GM18868 (cell line): ENCODE measurements at regions not wholly inside any gene's neighbourhood (a gene's known extent, or its start where the extent isn't known, plus 50 kb on each side); places are given as distances from the start of the nearest gene placed in this dataset.
"Not testable (repeated sequence)": the region's sequence is repeated elsewhere in the genome, so short reads cannot be mapped to it uniquely, and the experiment has no call there.

ENCODE experiments used
- ATAC-seq: cut with Tn5 transposase; IDR thresholded peaks from one replicate; pipeline ENCODE4 v1.9.1; 2021; ENCODE audit warnings: mild to moderate bottlenecking, moderate library complexity; ENCODE audit not compliant: unreplicated experiment

GRCh38 chr2:48209214-48209885 is 105.1 kb upstream of the FOXN2 start:
- ATAC-seq: no peak

DNA sequence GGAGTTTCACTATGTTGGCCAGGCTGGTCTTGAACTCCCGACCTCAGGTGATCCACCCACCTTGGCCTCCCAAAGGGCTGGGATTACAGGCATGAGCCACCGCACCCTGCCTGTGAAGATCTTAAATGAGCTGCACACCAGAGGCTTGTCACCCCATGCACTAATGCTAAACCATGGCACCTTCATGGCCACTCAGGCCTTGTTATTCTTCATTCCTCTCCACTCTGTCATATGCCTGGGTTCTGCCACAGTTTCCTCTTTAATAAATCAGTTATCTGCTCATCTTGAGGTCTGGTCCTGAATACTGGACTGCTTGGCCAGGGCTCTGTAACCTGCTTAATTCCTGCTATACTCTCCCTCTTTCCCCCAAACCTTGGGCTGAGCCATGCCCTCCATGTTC is 104.3 kb upstream of the FOXN2 start:
- no peak for ATAC-seq

- ATAC-seq: no peak
Observed at GRCh38 chr2:48213646-48214045, 100.8 kb upstream of the FOXN2 start.

DNA sequence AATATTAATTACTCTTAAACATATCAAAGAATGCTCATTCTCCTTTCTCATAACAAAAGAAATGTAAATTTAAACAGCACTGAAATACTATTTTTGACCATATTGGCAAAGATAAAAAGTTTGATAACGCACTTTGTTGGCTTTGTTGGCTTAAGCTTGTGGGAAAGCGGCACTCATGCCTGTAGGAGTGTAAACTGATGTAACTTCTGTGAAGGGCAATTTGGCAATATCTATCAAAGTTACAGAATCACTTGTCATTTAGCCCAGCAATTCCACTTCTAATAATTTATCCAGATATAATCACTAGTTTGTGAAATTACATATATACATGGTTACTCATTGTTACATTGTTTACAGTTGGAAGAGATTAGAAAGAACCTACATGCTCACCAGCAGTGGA is 96.3 kb upstream of the FOXN2 start:
- ATAC-seq: no peak

DNA sequence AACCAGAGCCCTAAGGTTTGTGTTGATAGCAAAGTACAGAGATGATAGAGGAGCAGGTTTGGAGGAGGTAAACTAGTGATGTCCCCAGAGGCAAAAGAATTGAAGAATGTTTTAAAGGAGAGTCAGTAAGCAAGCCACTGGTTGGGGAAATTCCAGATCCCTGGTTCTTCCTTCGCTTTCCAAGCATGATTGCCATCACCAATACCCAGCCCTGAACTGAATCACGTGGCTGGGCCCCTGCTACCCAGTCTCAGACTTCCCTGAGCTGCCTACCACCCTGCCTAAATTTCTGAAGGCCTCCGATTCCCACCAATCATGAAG is 95.3 kb upstream of the FOXN2 start:
- no peak for ATAC-seq

GRCh38 chr2:48219555-48220436 is 94.7 kb upstream of the FOXN2 start:
- no peak for ATAC-seq

DNA sequence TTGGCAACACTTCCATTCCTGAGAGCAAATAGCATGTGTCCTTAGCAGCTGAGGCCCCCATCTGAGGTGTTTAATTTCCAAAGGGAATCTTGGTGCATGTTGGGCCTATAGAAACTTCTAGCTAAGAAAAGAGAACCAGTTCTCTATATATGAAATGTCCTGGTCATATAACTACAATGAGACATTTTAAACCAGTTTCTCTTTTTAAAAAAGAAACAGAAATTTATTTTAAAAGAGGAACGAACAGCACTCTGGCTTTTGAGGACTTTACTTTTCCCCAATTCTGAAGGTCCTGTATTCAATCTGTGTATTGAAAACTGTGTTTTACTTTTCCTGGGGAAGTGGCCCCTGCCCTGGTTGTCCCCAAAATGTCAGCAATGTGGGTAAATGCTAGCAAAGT is 94.0 kb upstream of the FOXN2 start:
- ATAC-seq: no peak

GRCh38 chr2:48221846-48222516 is 92.5 kb upstream of the FOXN2 start:
- peak; percentile 50 for ATAC-seq

GRCh38 chr2:48227617-48228344 is 86.7 kb upstream of the FOXN2 start:
- ATAC-seq: peak; percentile 92

- ATAC-seq: peak; percentile 43
Observed at GRCh38 chr2:48228345-48228684, 86.2 kb upstream of the FOXN2 start.

- ATAC-seq: no peak
Observed at GRCh38 chr2:48229063-48229462, 85.4 kb upstream of the FOXN2 start.

DNA sequence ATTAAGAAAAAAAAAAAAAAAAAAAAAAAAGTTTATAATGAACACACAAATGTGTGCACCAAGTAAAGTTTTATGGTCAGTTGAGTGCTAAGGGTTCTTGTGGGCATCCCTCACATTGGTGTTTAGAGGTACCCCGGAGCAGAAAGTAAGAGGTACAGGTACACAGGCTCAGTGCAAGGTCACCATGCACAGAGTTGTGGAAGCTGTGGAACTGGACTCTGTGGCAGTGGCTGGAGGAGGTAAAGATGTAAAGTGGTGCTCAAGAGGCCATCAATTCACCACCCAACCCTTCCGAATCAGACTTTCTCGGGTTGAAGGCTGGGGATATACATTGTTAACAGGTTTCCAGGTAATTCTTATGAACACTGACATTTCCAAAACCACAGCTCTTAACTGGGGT is 83.6 kb upstream of the FOXN2 start:
- no peak for ATAC-seq

- ATAC-seq: no peak
Observed at GRCh38 chr2:48232351-48232750, 82.1 kb upstream of the FOXN2 start.

DNA sequence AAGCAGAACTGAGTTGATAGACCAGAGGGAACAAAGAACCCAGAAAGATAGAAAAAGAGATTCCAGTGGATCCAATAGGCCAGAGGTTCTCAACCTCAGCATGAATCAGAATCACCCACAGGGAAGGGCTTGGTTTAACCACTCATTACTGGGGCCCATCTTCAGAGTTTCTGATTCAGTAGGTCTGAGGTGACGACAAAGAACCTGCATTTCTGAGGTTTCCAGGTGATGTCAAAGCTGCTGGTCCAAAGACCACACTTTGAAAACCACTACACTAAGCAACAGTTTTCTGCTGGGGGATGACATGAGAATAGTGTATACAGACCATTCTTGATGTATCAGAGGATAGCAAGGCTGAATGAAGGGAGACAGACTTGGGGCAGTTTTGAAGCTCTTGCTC is 81.5 kb upstream of the FOXN2 start:
- no peak for ATAC-seq

DNA sequence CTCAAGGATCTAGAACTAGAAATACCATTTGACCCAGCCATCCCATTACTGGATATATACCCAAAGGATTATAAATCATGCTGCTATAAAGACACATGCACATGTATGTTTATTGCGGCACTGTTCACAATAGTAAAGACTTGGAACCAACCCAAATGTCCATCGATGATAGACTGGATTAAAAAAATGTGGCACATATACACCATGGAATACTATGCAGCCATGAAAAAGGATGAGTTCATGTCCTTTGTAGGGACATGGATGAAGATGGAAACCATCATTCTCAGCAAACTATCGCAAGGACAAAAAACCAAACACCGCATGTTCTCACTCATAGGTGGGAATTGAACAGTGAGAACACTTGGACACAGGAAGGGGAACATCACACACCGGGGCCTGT is 80.7 kb upstream of the FOXN2 start:
- ATAC-seq: not testable (repeated sequence)

GRCh38 chr2:48235076-48235475 is 79.4 kb upstream of the FOXN2 start:
- no peak for ATAC-seq

DNA sequence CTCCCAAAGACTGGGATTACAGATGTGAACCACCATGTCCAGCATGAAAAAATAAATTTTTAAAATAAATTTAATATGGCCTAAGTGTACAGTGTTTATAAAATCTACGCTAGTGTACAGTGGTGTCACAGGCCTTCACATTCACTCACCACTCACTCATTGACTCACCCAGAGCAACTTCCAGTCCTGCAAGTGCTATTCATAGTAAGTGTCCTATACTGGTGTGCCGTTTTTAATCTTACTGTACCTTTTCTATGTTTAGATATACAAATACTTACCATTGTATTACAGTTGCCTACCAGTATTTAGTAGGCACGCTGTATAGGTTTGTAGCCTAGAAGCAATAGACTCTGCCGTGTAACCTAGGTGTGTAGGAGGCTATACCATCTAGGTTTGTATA is 76.1 kb upstream of the FOXN2 start:
- no peak for ATAC-seq

DNA sequence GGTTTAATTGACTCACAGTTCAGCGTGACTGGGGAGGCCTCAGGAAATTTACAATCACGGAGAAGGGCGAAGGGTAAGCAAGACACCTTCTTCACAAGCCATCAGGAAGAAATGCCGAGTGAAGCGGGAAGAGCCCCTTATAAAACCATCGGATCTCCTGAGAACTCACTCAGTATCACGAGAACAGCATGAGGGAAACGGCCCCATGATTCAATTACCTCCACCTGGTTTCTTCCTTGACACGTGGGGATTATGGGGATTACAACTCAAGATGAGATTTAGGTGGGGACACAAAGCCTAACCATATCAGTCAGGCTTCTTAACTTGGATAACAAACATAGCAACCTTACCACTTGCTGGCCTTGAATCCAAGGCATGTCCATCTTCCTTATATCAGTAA is 73.6 kb upstream of the FOXN2 start:
- ATAC-seq: no peak

DNA sequence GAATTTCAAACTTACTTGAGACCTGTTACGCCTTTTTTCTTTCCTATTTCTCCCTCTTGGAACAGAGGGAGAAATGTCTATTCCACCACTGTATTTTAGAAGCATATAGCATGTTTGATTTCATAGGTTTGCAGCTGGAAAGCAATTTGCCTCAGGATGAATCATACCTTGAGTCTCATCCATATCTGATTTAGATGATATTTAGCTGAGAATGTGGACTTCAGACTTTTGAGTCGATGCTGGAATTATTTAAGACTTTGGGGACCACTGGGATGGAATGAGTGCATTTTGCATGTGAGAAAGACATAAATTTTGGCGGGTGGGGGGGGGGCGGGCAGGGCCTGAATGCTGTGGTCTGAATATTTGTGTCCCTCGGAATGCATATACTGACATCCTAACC is 67.3 kb upstream of the FOXN2 start:
- no peak for ATAC-seq

DNA sequence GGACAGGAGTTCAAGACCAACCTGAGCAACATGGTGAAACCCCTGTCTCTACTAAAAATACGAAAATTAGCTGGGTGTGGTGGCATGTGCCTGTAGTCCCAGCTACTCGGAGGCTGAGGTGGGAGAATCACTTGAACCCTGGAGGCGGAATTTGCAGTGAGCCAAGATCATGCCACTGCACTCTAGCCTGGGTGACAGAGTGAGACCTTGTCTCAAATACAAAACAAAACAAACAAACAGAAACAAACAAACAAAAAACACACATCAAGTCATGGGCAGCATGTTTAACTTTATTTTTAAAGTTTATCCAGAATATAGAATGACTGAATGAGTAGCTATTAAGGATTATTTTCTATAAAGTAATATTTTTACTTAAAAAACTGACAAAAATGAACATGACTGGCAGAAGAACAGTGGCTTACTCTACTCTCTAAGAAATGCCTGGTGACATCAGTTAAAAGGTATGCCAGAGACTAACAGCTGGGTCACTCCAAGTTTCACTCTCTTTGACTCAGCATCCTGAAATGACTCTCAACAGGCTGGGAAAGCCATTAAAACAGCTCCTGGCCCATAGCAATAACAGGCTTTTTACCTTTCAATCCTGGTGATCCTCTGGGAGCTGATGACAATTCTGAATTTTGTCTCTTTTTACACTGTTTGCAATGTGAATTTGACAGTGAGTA is 66.1 kb upstream of the FOXN2 start:
- peak; percentile 97 for ATAC-seq

DNA sequence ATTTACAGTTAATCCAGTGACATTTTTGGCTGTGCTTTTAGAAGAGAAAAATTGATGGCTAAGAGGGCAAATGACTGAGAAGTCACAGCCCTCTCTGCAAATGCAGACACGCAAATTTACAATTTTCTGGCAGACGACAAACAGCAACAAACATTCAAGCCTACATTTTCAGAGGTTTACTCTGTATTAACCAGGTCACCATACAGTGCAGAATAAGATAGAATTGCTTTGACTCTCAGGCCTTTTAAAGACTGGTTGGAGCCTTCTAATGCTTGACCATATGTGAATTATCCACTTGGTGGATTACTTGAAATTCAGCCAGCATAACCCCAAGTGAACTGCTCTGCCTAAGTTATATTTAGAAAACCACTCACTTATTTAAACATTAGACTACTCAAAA is 65.5 kb upstream of the FOXN2 start:
- ATAC-seq: no peak
